Embryonic facial prominence (tissue), 1 donor: ENCODE measurements at regions not wholly inside any gene's neighbourhood (a gene's known extent, or its start where the extent isn't known, plus 50 kb on each side); places are given as distances from the start of the nearest gene placed in this dataset.
"Not testable (repeated sequence)": the region's sequence is repeated elsewhere in the genome, so short reads cannot be mapped to it uniquely, and the experiment has no call there.

Experiments used
- DNase-seq: peaks from one replicate; pipeline ENCODE4 v3.0.0-alpha.2; 2016; ENCODE audit errors: extremely low spot score

DNA sequence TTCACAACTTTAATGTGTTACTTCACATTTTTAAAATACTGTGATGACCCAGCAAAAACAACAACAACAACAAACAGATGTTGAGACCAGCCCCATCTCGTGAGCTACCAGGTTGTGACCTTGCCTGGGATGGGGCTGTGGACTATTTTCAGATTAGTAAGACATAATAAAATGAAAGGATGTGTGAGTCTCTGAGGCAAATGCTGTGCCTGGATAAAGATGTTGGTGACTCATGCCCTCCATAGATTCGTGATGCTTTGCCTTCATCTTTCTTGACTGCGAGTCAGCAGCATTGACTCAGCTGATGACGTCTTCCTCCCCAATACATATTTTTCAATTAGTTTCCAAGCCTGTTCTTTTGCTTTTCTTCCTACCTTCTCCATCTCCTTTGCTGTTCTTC lies 453.0 kb upstream of the CFAP20DC start:
- DNase-seq: no peak

- DNase-seq: no peak
Measured at GRCh38 chr3:59499954-59500353, 450.1 kb upstream of the CFAP20DC start.

GRCh38 chr3:59499000-59499399 lies 449.2 kb upstream of the CFAP20DC start:
- DNase-seq: no peak

DNA sequence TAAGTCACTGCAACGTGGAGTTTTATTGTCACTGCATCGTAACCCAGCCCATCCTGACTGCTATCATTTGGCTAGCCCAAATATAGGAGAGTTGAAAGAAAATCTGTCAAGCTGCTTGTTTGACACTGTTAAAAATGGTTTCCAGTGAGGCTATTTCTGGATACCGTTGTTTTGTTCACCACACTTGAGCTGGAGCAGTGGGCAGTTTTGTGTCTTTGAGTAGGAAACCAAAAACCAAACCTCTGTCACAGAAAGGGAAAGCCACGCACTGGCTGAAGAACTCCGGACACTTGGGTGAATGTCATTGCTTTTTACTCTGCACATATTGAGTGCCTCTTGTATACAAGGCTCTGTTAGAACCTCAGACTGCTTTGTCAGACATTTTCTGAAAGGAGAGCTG lies 446.4 kb upstream of the CFAP20DC start:
- no peak for DNase-seq

- DNase-seq: not testable (repeated sequence)
Measured at GRCh38 chr3:59494969-59495368, 445.1 kb upstream of the CFAP20DC start.

DNA sequence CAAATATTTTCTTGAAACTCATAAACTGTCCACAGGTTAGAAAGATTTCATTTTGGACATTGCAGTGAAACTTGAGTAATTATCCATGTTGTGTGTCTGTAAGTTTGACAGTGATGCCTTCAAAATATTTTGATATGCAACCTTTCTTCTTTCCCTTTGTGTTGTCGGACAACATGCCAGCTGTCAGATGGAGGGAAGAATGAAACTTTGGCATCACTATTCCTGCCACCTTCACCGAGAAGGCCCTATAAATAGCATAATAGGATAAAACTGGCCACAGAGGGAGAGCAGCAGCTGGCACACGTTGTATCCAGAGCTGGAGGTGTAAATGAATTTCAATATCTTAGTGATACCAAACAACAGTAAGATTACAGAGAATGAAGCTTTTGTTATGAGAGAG lies 436.7 kb upstream of the CFAP20DC start:
- DNase-seq: no peak

DNA sequence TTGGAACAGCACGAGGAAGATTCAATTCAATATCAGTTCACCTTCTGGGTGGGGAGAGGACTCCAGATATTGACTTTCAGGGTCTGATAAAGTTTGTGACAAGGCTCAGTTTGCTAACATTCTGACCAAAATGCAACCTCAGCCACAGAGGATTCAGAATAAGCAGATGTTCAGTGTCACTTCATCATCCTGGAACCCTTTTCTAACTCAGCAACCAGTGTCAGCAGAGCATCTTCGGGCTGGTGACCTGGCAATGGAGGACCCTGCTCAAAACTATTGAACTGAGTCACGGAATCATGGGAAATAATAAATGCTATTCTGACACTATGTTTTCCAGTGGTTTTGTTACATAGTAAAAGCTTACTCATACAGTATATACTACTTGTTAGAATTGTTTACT lies 433.4 kb upstream of the CFAP20DC start:
- DNase-seq: no peak

- no peak for DNase-seq
Measured at GRCh38 chr3:59482684-59483083, 432.9 kb upstream of the CFAP20DC start.

GRCh38 chr3:59481776-59482400 lies 432.1 kb upstream of the CFAP20DC start:
- DNase-seq: no peak

DNA sequence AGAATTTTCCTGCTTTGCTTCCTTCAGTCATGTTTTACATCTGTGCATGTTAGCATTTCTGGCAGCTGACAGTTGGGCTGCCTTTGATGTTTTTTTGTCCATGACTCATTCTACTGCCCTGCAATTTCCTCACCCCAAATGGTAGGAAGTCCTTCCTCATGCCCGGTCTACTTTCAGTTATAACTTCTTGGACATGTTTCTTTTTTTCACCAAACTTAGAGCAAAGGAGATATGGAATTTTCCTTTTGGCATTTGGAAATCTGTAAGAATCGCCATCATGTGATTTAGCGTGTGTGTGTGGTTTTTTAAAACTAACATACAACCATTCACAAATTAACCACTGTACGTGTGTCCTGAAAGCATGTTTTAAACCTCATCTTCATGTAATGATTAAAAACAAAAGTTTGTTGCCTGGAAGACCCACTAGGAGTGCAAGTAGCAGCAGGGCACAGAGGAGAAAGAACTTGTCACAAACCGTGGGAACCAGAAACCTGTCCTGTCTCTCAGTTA lies 430.7 kb upstream of the CFAP20DC start:
- DNase-seq: no peak

DNA sequence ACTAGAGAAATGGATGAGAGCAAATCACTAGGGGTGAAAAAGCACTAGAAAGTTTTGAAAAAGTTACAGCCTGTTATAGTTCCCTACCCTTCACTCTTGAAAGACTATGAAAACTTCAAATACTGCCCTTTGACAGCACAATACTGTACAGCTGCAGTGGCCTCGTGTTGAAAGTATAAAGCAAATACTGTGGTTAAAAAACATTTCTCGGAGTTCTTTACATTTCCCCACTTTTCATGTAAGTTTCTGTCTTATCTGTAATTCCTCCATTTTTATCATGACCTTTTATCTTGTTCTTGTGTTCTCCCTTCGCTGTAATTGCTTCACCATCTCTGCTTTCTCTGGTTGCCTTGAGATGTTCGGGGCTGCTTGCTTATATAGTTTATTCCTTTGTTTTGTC lies 423.8 kb upstream of the CFAP20DC start:
- DNase-seq: no peak

GRCh38 chr3:59472541-59472940 lies 422.7 kb upstream of the CFAP20DC start:
- DNase-seq: no peak

GRCh38 chr3:59469948-59470723 lies 420.3 kb upstream of the CFAP20DC start:
- DNase-seq: no peak

DNA sequence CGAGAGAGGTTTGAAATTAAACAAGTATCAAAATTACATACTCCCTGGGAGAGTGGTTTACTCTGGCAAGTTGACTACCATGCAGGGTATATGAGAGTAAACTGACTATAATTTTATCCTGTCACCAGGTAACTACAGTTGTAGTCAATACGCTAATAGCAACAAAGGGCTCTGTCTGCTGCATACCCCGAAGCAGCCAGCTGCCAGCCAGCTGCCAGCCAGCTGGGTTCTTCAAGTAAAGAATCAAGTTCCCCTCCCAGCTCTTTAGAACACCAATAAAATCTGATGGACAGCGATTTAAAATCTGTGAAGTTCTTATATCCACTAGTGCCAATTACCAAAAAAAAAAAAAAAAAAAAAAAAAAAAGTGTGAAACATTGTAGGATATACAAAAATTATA lies 417.7 kb upstream of the CFAP20DC start:
- no peak for DNase-seq

GRCh38 chr3:59464187-59464586 lies 414.4 kb upstream of the CFAP20DC start:
- DNase-seq: no peak

- DNase-seq: no peak
Measured at GRCh38 chr3:59463253-59463652, 413.4 kb upstream of the CFAP20DC start.

DNA sequence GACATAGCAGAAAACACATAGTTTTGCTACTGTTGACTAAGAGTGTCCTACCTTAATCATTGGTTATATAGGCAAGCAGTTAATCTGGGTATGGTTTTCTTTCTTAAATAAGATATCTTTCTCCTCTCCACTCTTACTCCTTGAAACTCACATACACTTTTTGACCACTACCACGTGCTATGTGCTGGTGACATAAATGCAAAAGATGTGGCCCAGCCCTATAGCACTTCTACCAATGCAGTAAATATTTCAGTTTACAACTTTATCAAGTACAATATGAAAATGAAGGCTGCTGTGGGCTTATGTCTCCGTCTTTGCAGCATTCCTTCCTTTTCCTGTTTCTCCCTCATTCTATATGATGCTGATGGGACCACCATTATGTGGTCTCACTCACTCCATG lies 410.2 kb upstream of the CFAP20DC start:
- DNase-seq: no peak

- no peak for DNase-seq
Measured at GRCh38 chr3:59456852-59457485, 407.1 kb upstream of the CFAP20DC start.

GRCh38 chr3:59451800-59452746 lies 402.2 kb upstream of the CFAP20DC start:
- DNase-seq: no peak

DNA sequence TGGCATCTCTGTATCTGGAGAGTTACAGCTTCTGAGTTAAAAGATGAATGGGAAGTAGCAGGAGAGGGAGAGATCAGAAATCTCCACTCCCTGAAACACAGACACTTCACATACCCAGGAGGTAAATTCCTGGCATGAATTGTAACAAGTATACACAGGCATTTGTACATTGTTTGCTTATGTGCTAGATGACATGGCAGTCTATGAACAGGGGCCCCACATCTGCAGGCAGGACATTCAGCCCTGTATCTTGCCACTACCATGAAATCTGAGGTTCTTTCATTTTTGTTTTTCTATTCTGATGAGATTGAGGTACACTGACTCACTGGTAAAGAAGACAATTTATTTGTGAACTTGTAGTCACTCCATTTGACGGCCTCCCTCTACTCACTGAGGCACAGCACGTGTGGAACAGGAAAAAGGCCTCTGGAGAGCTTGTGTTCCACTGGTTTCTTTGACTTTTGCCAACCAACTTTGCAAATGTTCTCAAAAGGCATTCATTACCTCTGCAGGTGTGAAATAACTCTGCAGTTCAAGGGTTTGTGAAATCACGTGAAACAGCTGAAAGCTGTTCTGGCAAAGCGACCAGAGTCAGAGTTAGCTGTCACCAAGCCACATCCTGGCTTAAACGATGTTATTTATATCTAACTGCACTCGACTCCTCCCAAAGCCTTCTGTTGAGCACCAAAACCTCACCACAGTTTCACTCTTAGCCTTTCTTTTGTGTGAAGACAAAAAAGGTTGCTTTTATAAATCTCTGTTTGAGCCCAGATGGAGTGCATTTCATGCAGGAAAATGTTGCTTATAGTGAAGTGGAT lies 401.3 kb upstream of the CFAP20DC start:
- no peak for DNase-seq

DNA sequence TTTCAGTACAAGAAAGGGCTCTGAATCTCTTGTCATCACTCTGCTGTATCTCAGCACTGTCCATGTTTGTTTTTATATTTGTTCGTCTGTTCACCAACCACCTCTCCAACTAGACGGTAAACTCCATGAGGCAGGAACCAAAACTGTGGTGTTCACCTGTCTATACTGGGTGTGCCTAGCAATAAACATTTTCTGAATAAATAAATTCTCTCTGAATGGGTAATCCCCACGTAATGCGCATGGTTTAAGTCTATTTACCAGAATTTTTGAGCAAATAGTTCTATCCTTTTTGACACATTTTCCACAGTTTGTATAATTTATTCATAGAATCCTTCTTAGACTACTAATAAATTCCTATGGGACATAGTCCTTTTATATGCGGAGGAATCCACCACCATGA lies 400.6 kb upstream of the CFAP20DC start:
- DNase-seq: no peak
